PC-3 (cell line): ENCODE measurements at regions not wholly inside any gene's neighbourhood (a gene's known extent, or its start where the extent isn't known, plus 50 kb on each side); places are given as distances from the start of the nearest gene placed in this dataset.

Experiments used
- ATAC-seq: fragments of 200-7000 bp; cut with Tn5 transposase; 2 replicates; pipeline ENCODE4 v1.9.1; 2020; ENCODE audit warnings: mild to moderate bottlenecking, moderate library complexity
- BruUV-seq: library from RNA; stranded (reverse); fragments of 400-500 nt; replicated peaks from 2 replicates; lab custom pipeline; 2021; lab: Mats Ljungman, UMichigan
- CTCF ChIA-PET: fragments of 300-600 bp; sonication (Branson Sonifier 250); formaldehyde crosslinking; loops from one replicate; lab custom pipeline; 2022; ENCODE audit warnings: antibody characterized with exemption; lab: Charles Lee
- POLR2A ChIA-PET: fragments of 300-600 bp; sonication (Branson Sonifier 250); formaldehyde crosslinking; loops from one replicate; lab custom pipeline; 2022; ENCODE audit warnings: antibody characterized with exemption; ENCODE audit not compliant: unreplicated experiment; lab: Charles Lee
- DNase-seq: peaks from one replicate; pipeline ENCODE4 v3.0.0-alpha.2; 2015
- H2AFZ ChIP-seq: fragments of 300-600 bp; sonication (generic); 2 replicates; pipeline ENCODE4 v1.6.0; 2016; ENCODE audit warnings: antibody characterized with exemption, low read length
- H3F3A ChIP-seq: fragments of 300-600 bp; sonication (generic); one replicate; pipeline ENCODE4 v1.6.0; 2017; ENCODE audit warnings: antibody characterized with exemption, low read length, control low read depth, mild to moderate bottlenecking; ENCODE audit not compliant: unreplicated experiment
- H3K27ac ChIP-seq: fragments of 300-600 bp; sonication (generic); 2 replicates; pipeline ENCODE4 v1.5.1; 2016; ENCODE audit warnings: mild to moderate bottlenecking, low read length
- H3K27me3 ChIP-seq: fragments of 300-600 bp; sonication (generic); 2 replicates; pipeline ENCODE4 v1.6.1; 2016; ENCODE audit warnings: low read length, mixed read lengths
- H3K36me3 ChIP-seq: fragments of 300-600 bp; sonication (generic); 2 replicates; pipeline ENCODE4 v1.6.1; 2016; ENCODE audit warnings: low read depth, mixed run types, low read length, mixed read lengths
- H3K4me1 ChIP-seq: fragments of 300-600 bp; sonication (generic); 2 replicates; pipeline ENCODE4 v1.5.1; 2016; ENCODE audit warnings: low read length; ENCODE audit not compliant: insufficient read depth
- H3K4me2 ChIP-seq: fragments of 300-600 bp; sonication (generic); 2 replicates; pipeline ENCODE4 v1.6.0; 2016; ENCODE audit warnings: low read length
- H3K4me3 ChIP-seq: fragments of 300-600 bp; sonication (generic); 2 replicates; pipeline ENCODE4 v1.5.1; 2016; ENCODE audit warnings: mild to moderate bottlenecking, low read length, mixed read lengths
- H3K79me2 ChIP-seq: fragments of 300-600 bp; sonication (generic); 2 replicates; pipeline ENCODE4 v1.6.1; 2017; ENCODE audit warnings: low read length, mixed read lengths
- H3K9ac ChIP-seq: fragments of 300-600 bp; sonication (generic); 2 replicates; pipeline ENCODE4 v1.6.0; 2016; ENCODE audit warnings: mild to moderate bottlenecking, low read length
- H3K9me2 ChIP-seq: fragments of 300-600 bp; sonication (generic); replicated peaks from 2 replicates; pipeline ENCODE4 v1.6.1; 2016; ENCODE audit warnings: mixed run types, low read length, mixed read lengths
- H3K9me3 ChIP-seq: fragments of 300-600 bp; sonication (generic); 2 replicates; pipeline ENCODE4 v1.6.1; 2016; ENCODE audit warnings: low read length, mixed read lengths
- H4K20me1 ChIP-seq: fragments of 300-600 bp; sonication (generic); 2 replicates; pipeline ENCODE4 v1.6.1; 2016; ENCODE audit warnings: low read length, mixed read lengths
- EZH2 ChIP-seq: fragments of 300-600 bp; sonication (generic); IDR thresholded peaks from one replicate; pipeline ENCODE4 v1.6.1; 2017; ENCODE audit warnings: antibody characterized with exemption, mild to moderate bottlenecking, low read length; ENCODE audit not compliant: unreplicated experiment
- EZH2phosphoT487 ChIP-seq: fragments of 300-600 bp; sonication (generic); IDR thresholded peaks from 2 replicates; pipeline ENCODE4 v1.6.1; 2018; ENCODE audit warnings: mild to moderate bottlenecking, antibody characterized with exemption, low read length, borderline replicate concordance
- intact Hi-C: fragments of 100-400 bp; cut with micrococcal nuclease; formaldehyde crosslinking; loops from 2 replicates; pipeline ENCODE4 v1.9.0; 2023
- TF ChIP-seq, protein P1 (sequence below): fragments of 300-600 bp; sonication (generic); conservative IDR thresholded peaks from 2 replicates; pipeline ENCODE4 v1.5.1; 2017; ENCODE audit warnings: antibody characterized with exemption, low read depth, mild to moderate bottlenecking, low read length

GRCh38 chrX:19172741-19173140 is 50.5 kb upstream of the ADGRG2 start:
- Histone ChIP-seq H3K27me3 (no peaks in the 10 kb centered on the region), H2AFZ (no peak overlapping the region; the same call in 1 of the 2 replicates), H3K36me3 (no peaks in the 10 kb centered on the region), H3K79me2 (no peaks in the 10 kb centered on the region), H3K27ac (no peak overlapping the region), H3K9me2 (no peaks in the 10 kb centered on the region), H4K20me1 (no peaks in the 10 kb centered on the region), H3K9me3 (no peaks in the 10 kb centered on the region), H3K9ac (no peak overlapping the region), H3K4me1 (peaks cover 29% of the 10 kb centered on the region), H3F3A (no peaks in the 10 kb centered on the region), H3K4me3 (no peak overlapping the region), H3K4me2 (no peak overlapping the region)
- DNase-seq (peak; percentile 9), ATAC-seq (no peak)
- intact Hi-C loops, result loop anchor here (10.0 kb wide), 1 partner anchor 128 kb away; no protein-coding TSS in a partner anchor
- POLR2A ChIA-PET, result no interaction called here
- BruUV-seq, result no TSS peak
- CTCF ChIA-PET, result interaction anchor here (0.6 kb wide), 1 partner anchor 166 kb away, joined by 11 read pairs; no protein-coding TSS in a partner anchor
- TF ChIP-seq EZH2phosphoT487 (no peak), EZH2 (no peak)
- TF ChIP-seq, protein P1, sequence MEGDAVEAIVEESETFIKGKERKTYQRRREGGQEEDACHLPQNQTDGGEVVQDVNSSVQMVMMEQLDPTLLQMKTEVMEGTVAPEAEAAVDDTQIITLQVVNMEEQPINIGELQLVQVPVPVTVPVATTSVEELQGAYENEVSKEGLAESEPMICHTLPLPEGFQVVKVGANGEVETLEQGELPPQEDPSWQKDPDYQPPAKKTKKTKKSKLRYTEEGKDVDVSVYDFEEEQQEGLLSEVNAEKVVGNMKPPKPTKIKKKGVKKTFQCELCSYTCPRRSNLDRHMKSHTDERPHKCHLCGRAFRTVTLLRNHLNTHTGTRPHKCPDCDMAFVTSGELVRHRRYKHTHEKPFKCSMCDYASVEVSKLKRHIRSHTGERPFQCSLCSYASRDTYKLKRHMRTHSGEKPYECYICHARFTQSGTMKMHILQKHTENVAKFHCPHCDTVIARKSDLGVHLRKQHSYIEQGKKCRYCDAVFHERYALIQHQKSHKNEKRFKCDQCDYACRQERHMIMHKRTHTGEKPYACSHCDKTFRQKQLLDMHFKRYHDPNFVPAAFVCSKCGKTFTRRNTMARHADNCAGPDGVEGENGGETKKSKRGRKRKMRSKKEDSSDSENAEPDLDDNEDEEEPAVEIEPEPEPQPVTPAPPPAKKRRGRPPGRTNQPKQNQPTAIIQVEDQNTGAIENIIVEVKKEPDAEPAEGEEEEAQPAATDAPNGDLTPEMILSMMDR, result no peak

- BruUV-seq, result no TSS peak
- Histone ChIP-seq H3K27me3 (no peaks in the 10 kb centered on the region), H3K9me2 (no peaks in the 10 kb centered on the region), H3K4me2 (peak overlapping the region; percentile 63), H3K36me3 (no peaks in the 10 kb centered on the region), H3K79me2 (no peaks in the 10 kb centered on the region), H3K4me1 (peaks cover 29% of the 10 kb centered on the region), H3K9ac (peak overlapping the region; percentile 53), H3F3A (no peaks in the 10 kb centered on the region), H4K20me1 (no peaks in the 10 kb centered on the region), H3K9me3 (no peaks in the 10 kb centered on the region), H3K27ac (peak overlapping the region; percentile 86), H3K4me3 (no peak overlapping the region), H2AFZ (peak overlapping the region; percentile 43; the same call in 1 of the 2 replicates)
- ChIA-PET CTCF (no interaction called here), POLR2A (no interaction called here)
- DNase-seq, result peak; percentile 91
- intact Hi-C loops, result loop anchor here (10.0 kb wide), 1 partner anchor 130 kb away; no protein-coding TSS in a partner anchor
- TF ChIP-seq EZH2, result no peak
- TF ChIP-seq, protein P1, result no peak
- no peak for TF ChIP-seq EZH2phosphoT487
- ATAC-seq, result peak; percentile 98
Measured at GRCh38 chrX:19174401-19175025, 52.2 kb upstream of the ADGRG2 start.

- no peaks in the 10 kb centered on the region for H3F3A ChIP-seq
- H3K27me3 ChIP-seq, result no peaks in the 10 kb centered on the region
- H3K9me2 ChIP-seq, result no peaks in the 10 kb centered on the region
- ChIA-PET CTCF (no interaction called here), POLR2A (no interaction called here)
- no peaks in the 10 kb centered on the region for H3K9me3 ChIP-seq
- H3K4me3 ChIP-seq, result no peak overlapping the region
- no peaks in the 10 kb centered on the region for H4K20me1 ChIP-seq
- H3K27ac ChIP-seq, result no peak overlapping the region
- BruUV-seq, result no TSS peak
- H2AFZ ChIP-seq, result no peak overlapping the region
- no peaks in the 10 kb centered on the region for H3K36me3 ChIP-seq
- DNase-seq, result no peak
- H3K79me2 ChIP-seq, result no peaks in the 10 kb centered on the region
- ATAC-seq, result no peak
- no peak overlapping the region for H3K9ac ChIP-seq
- intact Hi-C loops, result loop anchor here (10.0 kb wide), 1 partner anchor 132 kb away; no protein-coding TSS in a partner anchor
- H3K4me2 ChIP-seq, result no peak overlapping the region
- peaks cover 29% of the 10 kb centered on the region for H3K4me1 ChIP-seq
- no peak for TF ChIP-seq EZH2phosphoT487
- TF ChIP-seq, protein P1, result no peak
- TF ChIP-seq EZH2, result no peak
Measured at GRCh38 chrX:19176901-19177630, 54.8 kb upstream of the ADGRG2 start.
